ENCODE measurements at regions not wholly inside any gene's neighbourhood (a gene's known extent, or its start where the extent isn't known, plus 50 kb on each side); places are given as distances from the start of the nearest gene placed in this dataset.

GRCh38 chr1:98066911-98067310, 146.1 kb upstream of the DPYD start:
- no peak overlapping the region for H3K27ac ChIP-seq (ENCODE audit: poor library complexity, severe bottlenecking)
- H3K36me3 ChIP-seq (ENCODE audit: low read depth) = no peaks in the 10 kb centered on the region
- H3K27me3 ChIP-seq (ENCODE audit: insufficient read depth, poor library complexity, severe bottlenecking) = no peaks in the 10 kb centered on the region
- no peak overlapping the region for H3K4me3 ChIP-seq (ENCODE audit: severe bottlenecking)
- H3K4me1 ChIP-seq (ENCODE audit: insufficient read depth, poor library complexity, severe bottlenecking) = no peaks in the 10 kb centered on the region
- ATAC-seq (ENCODE audit: low read depth) (no peak), DNase-seq (ENCODE audit: low spot score) (no peak)
- H3K9me3 ChIP-seq (ENCODE audit: severe bottlenecking) = no peaks in the 10 kb centered on the region
- TF ChIP-seq, protein P1, sequence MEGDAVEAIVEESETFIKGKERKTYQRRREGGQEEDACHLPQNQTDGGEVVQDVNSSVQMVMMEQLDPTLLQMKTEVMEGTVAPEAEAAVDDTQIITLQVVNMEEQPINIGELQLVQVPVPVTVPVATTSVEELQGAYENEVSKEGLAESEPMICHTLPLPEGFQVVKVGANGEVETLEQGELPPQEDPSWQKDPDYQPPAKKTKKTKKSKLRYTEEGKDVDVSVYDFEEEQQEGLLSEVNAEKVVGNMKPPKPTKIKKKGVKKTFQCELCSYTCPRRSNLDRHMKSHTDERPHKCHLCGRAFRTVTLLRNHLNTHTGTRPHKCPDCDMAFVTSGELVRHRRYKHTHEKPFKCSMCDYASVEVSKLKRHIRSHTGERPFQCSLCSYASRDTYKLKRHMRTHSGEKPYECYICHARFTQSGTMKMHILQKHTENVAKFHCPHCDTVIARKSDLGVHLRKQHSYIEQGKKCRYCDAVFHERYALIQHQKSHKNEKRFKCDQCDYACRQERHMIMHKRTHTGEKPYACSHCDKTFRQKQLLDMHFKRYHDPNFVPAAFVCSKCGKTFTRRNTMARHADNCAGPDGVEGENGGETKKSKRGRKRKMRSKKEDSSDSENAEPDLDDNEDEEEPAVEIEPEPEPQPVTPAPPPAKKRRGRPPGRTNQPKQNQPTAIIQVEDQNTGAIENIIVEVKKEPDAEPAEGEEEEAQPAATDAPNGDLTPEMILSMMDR (IDR thresholded peaks at IDR 0.05; ENCODE audit: poor library complexity, severe bottlenecking) = no peak

DNA sequence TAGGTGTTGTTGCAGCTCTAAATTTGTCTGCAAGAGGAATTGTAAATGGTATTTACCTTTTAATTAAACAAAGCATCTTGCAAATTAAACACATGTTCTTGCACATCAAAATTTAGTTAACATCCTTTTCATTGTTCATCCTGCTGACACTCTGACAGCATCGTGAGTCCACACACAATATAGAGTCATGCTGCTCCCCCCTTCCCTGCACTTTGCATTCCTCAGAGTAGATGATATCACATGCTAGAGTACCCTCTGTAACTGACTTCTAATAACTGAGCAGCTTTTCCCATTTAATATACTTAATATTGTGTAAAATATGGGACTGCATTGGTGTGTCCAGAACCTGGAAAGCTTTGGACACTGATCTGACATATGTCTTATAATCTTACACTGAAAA, 138.8 kb upstream of the DPYD start:
- Histone ChIP-seq H3K4me3 (ENCODE audit: severe bottlenecking) (no peak overlapping the region), H3K4me1 (ENCODE audit: insufficient read depth, poor library complexity, severe bottlenecking) (no peaks in the 10 kb centered on the region), H3K27ac (ENCODE audit: poor library complexity, severe bottlenecking) (no peak overlapping the region), H3K27me3 (ENCODE audit: insufficient read depth, poor library complexity, severe bottlenecking) (no peaks in the 10 kb centered on the region), H3K9me3 (ENCODE audit: severe bottlenecking) (no peaks in the 10 kb centered on the region), H3K36me3 (ENCODE audit: low read depth) (no peaks in the 10 kb centered on the region)
- TF ChIP-seq, protein P1 (IDR thresholded peaks at IDR 0.05; ENCODE audit: poor library complexity, severe bottlenecking) = no peak
- no peak for ATAC-seq (ENCODE audit: low read depth)
- no peak for DNase-seq (ENCODE audit: low spot score)

GRCh38 chr1:98058676-98059075, 137.8 kb upstream of the DPYD start:
- DNase-seq (ENCODE audit: low spot score) (no peak), ATAC-seq (ENCODE audit: low read depth) (no peak)
- H3K27ac ChIP-seq (ENCODE audit: poor library complexity, severe bottlenecking) = no peak overlapping the region
- TF ChIP-seq, protein P1 (IDR thresholded peaks at IDR 0.05; ENCODE audit: poor library complexity, severe bottlenecking) = no peak
- no peaks in the 10 kb centered on the region for H3K36me3 ChIP-seq (ENCODE audit: low read depth)
- no peaks in the 10 kb centered on the region for H3K9me3 ChIP-seq (ENCODE audit: severe bottlenecking)
- no peaks in the 10 kb centered on the region for H3K4me1 ChIP-seq (ENCODE audit: insufficient read depth, poor library complexity, severe bottlenecking)
- H3K4me3 ChIP-seq (ENCODE audit: severe bottlenecking) = no peak overlapping the region
- H3K27me3 ChIP-seq (ENCODE audit: insufficient read depth, poor library complexity, severe bottlenecking) = no peaks in the 10 kb centered on the region

DNA sequence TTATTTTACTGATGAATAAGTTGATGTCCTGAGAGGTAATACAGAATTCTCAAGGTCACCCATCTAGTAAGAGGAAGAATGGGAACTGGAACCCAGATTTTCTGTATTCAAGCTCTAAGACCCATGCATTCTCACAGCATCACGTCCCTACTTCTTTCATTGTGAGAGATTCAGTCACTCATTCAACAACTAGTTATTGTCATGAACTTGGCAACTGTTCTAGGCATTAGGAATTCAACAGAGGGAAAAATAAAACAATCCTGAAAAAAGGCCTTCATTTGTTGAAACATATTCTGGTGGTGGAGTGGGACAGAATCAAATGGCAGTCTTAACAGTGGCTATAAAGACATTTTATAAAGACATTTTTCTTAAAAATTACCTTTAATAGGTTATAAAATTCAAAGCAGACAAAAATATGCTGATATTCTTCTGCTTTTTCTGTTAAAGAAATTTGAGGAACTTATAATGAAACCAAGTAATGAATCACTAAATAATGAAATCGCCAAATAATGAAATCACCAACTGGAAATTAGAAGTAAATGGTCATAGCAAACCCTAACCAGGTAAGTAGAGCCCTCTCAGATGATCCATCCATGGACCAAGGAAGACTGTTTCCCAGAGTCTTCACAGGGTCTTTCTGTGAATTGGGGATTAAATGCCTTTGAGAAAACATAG, 136.5 kb upstream of the DPYD start:
- H3K36me3 ChIP-seq (ENCODE audit: low read depth) = no peaks in the 10 kb centered on the region
- no peak overlapping the region for H3K4me3 ChIP-seq (ENCODE audit: severe bottlenecking)
- ATAC-seq (ENCODE audit: low read depth) (no peak), DNase-seq (ENCODE audit: low spot score) (no peak)
- TF ChIP-seq, protein P1 (IDR thresholded peaks at IDR 0.05; ENCODE audit: poor library complexity, severe bottlenecking) = no peak
- H3K4me1 ChIP-seq (ENCODE audit: insufficient read depth, poor library complexity, severe bottlenecking) = no peaks in the 10 kb centered on the region
- no peaks in the 10 kb centered on the region for H3K9me3 ChIP-seq (ENCODE audit: severe bottlenecking)
- H3K27me3 ChIP-seq (ENCODE audit: insufficient read depth, poor library complexity, severe bottlenecking) = no peaks in the 10 kb centered on the region
- no peak overlapping the region for H3K27ac ChIP-seq (ENCODE audit: poor library complexity, severe bottlenecking)

GRCh38 chr1:98056781-98057180, 135.9 kb upstream of the DPYD start:
- no peak for ATAC-seq (ENCODE audit: low read depth)
- H3K4me3 ChIP-seq (ENCODE audit: severe bottlenecking) = no peak overlapping the region
- no peaks in the 10 kb centered on the region for H3K27me3 ChIP-seq (ENCODE audit: insufficient read depth, poor library complexity, severe bottlenecking)
- no peaks in the 10 kb centered on the region for H3K4me1 ChIP-seq (ENCODE audit: insufficient read depth, poor library complexity, severe bottlenecking)
- DNase-seq (ENCODE audit: low spot score) = no peak
- H3K9me3 ChIP-seq (ENCODE audit: severe bottlenecking) = no peaks in the 10 kb centered on the region
- no peaks in the 10 kb centered on the region for H3K36me3 ChIP-seq (ENCODE audit: low read depth)
- no peak overlapping the region for H3K27ac ChIP-seq (ENCODE audit: poor library complexity, severe bottlenecking)
- TF ChIP-seq, protein P1 (IDR thresholded peaks at IDR 0.05; ENCODE audit: poor library complexity, severe bottlenecking) = no peak

All from RWPE2 (cell line).